IPS-18c (cell line): ENCODE measurements at regions not wholly inside any gene's neighbourhood (a gene's known extent, or its start where the extent isn't known, plus 50 kb on each side); places are given as distances from the start of the nearest gene placed in this dataset.

Experiments used
- H3K4me3 ChIP-seq: 2 replicates; pipeline ENCODE4 v1.7.0; 2013; ENCODE audit warnings: low read depth, mild to moderate bottlenecking, low read length, moderate library complexity; ENCODE audit not compliant: insufficient read depth
- H3K9me3 ChIP-seq: one replicate; pipeline ENCODE4 v1.6.1; 2013; ENCODE audit warnings: mild to moderate bottlenecking, low read length, moderate library complexity; ENCODE audit not compliant: control insufficient read depth, insufficient read depth

GRCh38 chr15:23877502-23878412, 190.7 kb upstream of the NDN start:
- Histone ChIP-seq H3K9me3 (peaks cover 4% of the 10 kb centered on the region), H3K4me3 (peak overlapping the region; percentile 21; the same call in 1 of the 2 replicates)

- Histone ChIP-seq H3K9me3 (peaks cover 4% of the 10 kb centered on the region), H3K4me3 (no peak overlapping the region)
These were observed 194.2 kb upstream of the NDN start for GRCh38 chr15:23881291-23881690.

GRCh38 chr15:23890218-23890617, 203.1 kb upstream of the NDN start:
- Histone ChIP-seq H3K4me3 (no peak overlapping the region), H3K9me3 (peaks cover 6% of the 10 kb centered on the region)

- Histone ChIP-seq H3K9me3 (peaks cover 2% of the 10 kb centered on the region), H3K4me3 (no peak overlapping the region)
These were observed 210.0 kb upstream of the NDN start for GRCh38 chr15:23897091-23897490.

GRCh38 chr15:23897531-23897930, 210.4 kb upstream of the NDN start:
- H3K4me3 ChIP-seq, result no peak overlapping the region
- H3K9me3 ChIP-seq, result peaks cover 2% of the 10 kb centered on the region

- H3K9me3 ChIP-seq, result peaks cover 2% of the 10 kb centered on the region
- no peak overlapping the region for H3K4me3 ChIP-seq
These were observed 222.9 kb upstream of the NDN start for GRCh38 chr15:23910030-23910429.

GRCh38 chr15:23912191-23912590, 225.1 kb upstream of the NDN start:
- H3K4me3 ChIP-seq, result peak overlapping the region; percentile 17; the same call in 1 of the 2 replicates
- H3K9me3 ChIP-seq, result peaks cover 2% of the 10 kb centered on the region

- H3K9me3 ChIP-seq, result peaks cover 2% of the 10 kb centered on the region
- no peak overlapping the region for H3K4me3 ChIP-seq
These were observed 226.0 kb upstream of the NDN start for GRCh38 chr15:23913081-23913480.

- Histone ChIP-seq H3K9me3 (peaks cover 2% of the 10 kb centered on the region), H3K4me3 (no peak overlapping the region)
These were observed 226.5 kb upstream of the NDN start for GRCh38 chr15:23913635-23914034.

GRCh38 chr15:23924686-23925085, 237.6 kb upstream of the NDN start:
- no peaks in the 10 kb centered on the region for H3K9me3 ChIP-seq
- no peak overlapping the region for H3K4me3 ChIP-seq

GRCh38 chr15:23954931-23955330, 267.8 kb upstream of the NDN start:
- Histone ChIP-seq H3K9me3 (peaks cover 6% of the 10 kb centered on the region), H3K4me3 (no peak overlapping the region)

- no peak overlapping the region for H3K4me3 ChIP-seq
These were observed 296.6 kb upstream of the NDN start for GRCh38 chr15:23983500-23984259.

GRCh38 chr15:23994273-23994672, 307.2 kb upstream of the NDN start:
- peaks cover 17% of the 10 kb centered on the region for H3K9me3 ChIP-seq
- H3K4me3 ChIP-seq, result no peak overlapping the region

More at GRCh38 chr15:23983500-23984259, 296.6 kb upstream of the NDN start:
- H3K9me3 ChIP-seq, result peaks cover 4% of the 10 kb centered on the region

GRCh38 chr15:23998056-23998455, 311.0 kb upstream of the NDN start:
- H3K4me3 ChIP-seq, result no peak overlapping the region
- H3K9me3 ChIP-seq, result peaks cover 12% of the 10 kb centered on the region

GRCh38 chr15:24008476-24008875, 321.4 kb upstream of the NDN start:
- Histone ChIP-seq H3K9me3 (peaks cover 3% of the 10 kb centered on the region), H3K4me3 (no peak overlapping the region)

- Histone ChIP-seq H3K4me3 (no peak overlapping the region), H3K9me3 (peaks cover 3% of the 10 kb centered on the region)
These were observed 330.4 kb upstream of the NDN start for GRCh38 chr15:24017470-24017869.

- H3K9me3 ChIP-seq, result peaks cover 11% of the 10 kb centered on the region
- no peak overlapping the region for H3K4me3 ChIP-seq
These were observed 352.6 kb upstream of the NDN start for GRCh38 chr15:24039683-24040082.
